ENCODE measurements at regions not wholly inside any gene's neighbourhood (a gene's known extent, or its start where the extent isn't known, plus 50 kb on each side); places are given as distances from the start of the nearest gene placed in this dataset.
A peak's percentile ranks its signal among the peaks of the same experiment; 100 is the strongest.
"Not testable (repeated sequence)": the region's sequence is repeated elsewhere in the genome, so short reads cannot be mapped to it uniquely, and the experiment has no call there.

DNA sequence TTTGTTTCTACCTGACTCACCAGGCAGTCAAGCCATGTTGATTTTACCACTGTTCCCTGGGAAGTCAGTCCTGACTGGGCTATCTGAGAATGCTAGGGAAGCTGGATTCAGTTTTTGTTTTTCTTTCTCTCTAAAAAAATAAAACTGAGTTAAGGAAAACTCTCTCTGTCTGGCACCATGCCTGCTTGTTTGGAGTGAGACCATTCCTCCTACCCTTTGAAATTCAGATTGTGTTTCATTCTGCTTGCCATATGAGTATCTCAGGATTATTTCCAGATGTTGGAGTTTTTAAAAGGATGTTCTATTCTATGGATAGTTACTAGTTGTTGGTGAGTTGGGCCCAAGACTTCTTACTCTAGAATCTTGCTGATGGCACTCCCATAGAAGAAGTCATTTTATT is 1917.0 kb downstream of the LRRC4C start:
- no peak overlapping the region for H3K4me3 ChIP-seq
- TF ChIP-seq, protein P1, sequence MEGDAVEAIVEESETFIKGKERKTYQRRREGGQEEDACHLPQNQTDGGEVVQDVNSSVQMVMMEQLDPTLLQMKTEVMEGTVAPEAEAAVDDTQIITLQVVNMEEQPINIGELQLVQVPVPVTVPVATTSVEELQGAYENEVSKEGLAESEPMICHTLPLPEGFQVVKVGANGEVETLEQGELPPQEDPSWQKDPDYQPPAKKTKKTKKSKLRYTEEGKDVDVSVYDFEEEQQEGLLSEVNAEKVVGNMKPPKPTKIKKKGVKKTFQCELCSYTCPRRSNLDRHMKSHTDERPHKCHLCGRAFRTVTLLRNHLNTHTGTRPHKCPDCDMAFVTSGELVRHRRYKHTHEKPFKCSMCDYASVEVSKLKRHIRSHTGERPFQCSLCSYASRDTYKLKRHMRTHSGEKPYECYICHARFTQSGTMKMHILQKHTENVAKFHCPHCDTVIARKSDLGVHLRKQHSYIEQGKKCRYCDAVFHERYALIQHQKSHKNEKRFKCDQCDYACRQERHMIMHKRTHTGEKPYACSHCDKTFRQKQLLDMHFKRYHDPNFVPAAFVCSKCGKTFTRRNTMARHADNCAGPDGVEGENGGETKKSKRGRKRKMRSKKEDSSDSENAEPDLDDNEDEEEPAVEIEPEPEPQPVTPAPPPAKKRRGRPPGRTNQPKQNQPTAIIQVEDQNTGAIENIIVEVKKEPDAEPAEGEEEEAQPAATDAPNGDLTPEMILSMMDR (IDR thresholded peaks at IDR 0.05) = no peak
- DNase-seq (no peak), ATAC-seq (no peak)
- no peaks in the 10 kb centered on the region for H3K36me3 ChIP-seq (ENCODE audit: low read depth)
- intact Hi-C loops (cut with DNase I, micrococcal nuclease) = no loop called here
- no peaks in the 10 kb centered on the region for H3K4me1 ChIP-seq (ENCODE audit: low read depth)
- peaks cover 17% of the 10 kb centered on the region for H3K9me3 ChIP-seq

DNA sequence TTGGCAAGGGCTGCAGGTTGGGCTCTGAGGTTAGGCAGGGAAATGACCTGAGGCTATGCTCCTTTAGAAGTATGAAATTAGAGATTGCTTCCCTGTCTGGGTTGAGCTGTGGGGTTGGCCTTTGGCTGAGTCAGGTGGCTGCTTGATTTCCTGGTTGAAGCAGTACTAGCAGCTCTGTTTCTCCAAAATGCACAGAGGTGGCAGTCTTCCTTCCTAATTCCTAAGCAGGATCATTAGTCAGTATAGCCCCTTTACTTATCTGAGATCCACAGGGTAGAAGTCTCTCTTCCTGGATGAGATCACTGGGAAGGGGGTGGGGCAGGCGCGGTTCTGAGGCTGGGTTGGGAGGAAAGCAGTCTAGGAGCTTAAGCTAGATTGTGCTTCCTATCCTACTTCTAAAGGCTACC is 1917.5 kb downstream of the LRRC4C start:
- intact Hi-C loops (cut with DNase I, micrococcal nuclease) = no loop called here
- Histone ChIP-seq H3K36me3 (ENCODE audit: low read depth) (no peaks in the 10 kb centered on the region), H3K9me3 (peaks cover 17% of the 10 kb centered on the region), H3K4me3 (no peak overlapping the region), H3K4me1 (ENCODE audit: low read depth) (no peaks in the 10 kb centered on the region)
- ATAC-seq (no peak), DNase-seq (no peak)
- TF ChIP-seq, protein P1 (IDR thresholded peaks at IDR 0.05) = no peak

DNA sequence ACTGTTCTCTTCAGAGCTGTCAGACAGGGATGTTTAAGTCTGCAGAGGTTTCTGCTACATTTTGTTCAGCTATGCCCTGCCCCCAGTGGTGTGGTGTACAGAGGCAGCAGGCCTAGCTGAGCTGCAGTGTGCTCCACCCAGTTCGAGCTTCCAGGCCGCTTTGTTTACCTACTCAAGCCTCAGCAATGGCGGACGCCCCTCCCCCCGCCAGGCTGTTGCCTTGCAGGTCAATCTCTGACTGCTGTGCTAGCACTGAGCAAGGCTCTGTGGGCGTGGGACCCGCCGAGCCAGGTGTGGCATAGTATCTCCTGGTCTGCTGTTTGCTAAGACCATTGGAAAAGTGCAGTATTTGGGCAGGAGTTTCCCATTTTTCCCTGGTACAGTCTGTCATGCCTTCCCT is 1923.1 kb downstream of the LRRC4C start:
- intact Hi-C loops (cut with DNase I, micrococcal nuclease); H3K4me3 ChIP-seq; H3K4me1 ChIP-seq (ENCODE audit: low read depth); ATAC-seq; H3K36me3 ChIP-seq (ENCODE audit: low read depth): not testable (repeated sequence)
- peak in 1 of 3 donors; percentile 42 for DNase-seq
- peaks cover 28% of the 10 kb centered on the region for H3K9me3 ChIP-seq
